GM06990 (cell line): ENCODE measurements at regions not wholly inside any gene's neighbourhood (a gene's known extent, or its start where the extent isn't known, plus 50 kb on each side); places are given as distances from the start of the nearest gene placed in this dataset.

ENCODE experiments used
- DNase-seq: peaks from one replicate; pipeline ENCODE4 v3.0.0-alpha.2; 2011; ENCODE audit not compliant: insufficient read length; ENCODE audit errors: extremely low read depth
- H3K27me3 ChIP-seq: replicated peaks from 2 replicates; pipeline ENCODE4 v1.6.0; 2011; ENCODE audit warnings: low read length; ENCODE audit not compliant: control insufficient read depth, insufficient read depth
- H3K36me3 ChIP-seq: 2 replicates; pipeline ENCODE4 v1.5.1; 2011; ENCODE audit warnings: low read length; ENCODE audit not compliant: control insufficient read depth, insufficient read depth
- H3K4me3 ChIP-seq: replicated peaks from 2 replicates; pipeline ENCODE4 v1.5.1; 2011; ENCODE audit warnings: low read depth, mild to moderate bottlenecking, control low read depth, low read length
- TF ChIP-seq, protein P1 (sequence below): IDR thresholded peaks from 2 replicates; pipeline ENCODE4 v1.5.1; 2011; ENCODE audit warnings: low read length, control low read depth, mild to moderate bottlenecking, inconsistent platforms; ENCODE audit not compliant: insufficient read depth, poor library complexity, severe bottlenecking

DNA sequence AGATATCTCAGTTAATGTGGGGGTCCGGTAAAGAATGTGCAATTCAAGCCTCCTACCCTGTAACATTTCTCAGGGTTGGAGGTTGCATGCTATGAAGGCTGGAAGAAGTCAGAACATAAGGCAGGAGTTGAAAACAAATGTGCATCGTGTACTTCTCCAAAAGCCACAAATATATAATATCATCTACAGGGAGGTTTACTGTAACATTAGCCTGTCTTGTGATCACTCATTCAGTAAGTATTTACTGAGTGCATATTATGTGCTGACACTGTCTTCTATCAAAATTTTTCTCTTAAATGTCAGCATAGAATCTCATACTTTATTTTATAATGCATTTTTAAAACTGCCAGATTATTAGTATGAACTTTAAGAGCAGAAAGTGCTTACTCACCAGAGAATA is 105.6 kb upstream of the ZNF366 start:
- DNase-seq: no peak
- TF ChIP-seq, protein P1, sequence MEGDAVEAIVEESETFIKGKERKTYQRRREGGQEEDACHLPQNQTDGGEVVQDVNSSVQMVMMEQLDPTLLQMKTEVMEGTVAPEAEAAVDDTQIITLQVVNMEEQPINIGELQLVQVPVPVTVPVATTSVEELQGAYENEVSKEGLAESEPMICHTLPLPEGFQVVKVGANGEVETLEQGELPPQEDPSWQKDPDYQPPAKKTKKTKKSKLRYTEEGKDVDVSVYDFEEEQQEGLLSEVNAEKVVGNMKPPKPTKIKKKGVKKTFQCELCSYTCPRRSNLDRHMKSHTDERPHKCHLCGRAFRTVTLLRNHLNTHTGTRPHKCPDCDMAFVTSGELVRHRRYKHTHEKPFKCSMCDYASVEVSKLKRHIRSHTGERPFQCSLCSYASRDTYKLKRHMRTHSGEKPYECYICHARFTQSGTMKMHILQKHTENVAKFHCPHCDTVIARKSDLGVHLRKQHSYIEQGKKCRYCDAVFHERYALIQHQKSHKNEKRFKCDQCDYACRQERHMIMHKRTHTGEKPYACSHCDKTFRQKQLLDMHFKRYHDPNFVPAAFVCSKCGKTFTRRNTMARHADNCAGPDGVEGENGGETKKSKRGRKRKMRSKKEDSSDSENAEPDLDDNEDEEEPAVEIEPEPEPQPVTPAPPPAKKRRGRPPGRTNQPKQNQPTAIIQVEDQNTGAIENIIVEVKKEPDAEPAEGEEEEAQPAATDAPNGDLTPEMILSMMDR: no peak
- no peaks in the 10 kb centered on the region; the same call in 1 of the 2 replicates for H3K27me3 ChIP-seq
- no peak overlapping the region for H3K4me3 ChIP-seq
- no peaks in the 10 kb centered on the region for H3K36me3 ChIP-seq

DNA sequence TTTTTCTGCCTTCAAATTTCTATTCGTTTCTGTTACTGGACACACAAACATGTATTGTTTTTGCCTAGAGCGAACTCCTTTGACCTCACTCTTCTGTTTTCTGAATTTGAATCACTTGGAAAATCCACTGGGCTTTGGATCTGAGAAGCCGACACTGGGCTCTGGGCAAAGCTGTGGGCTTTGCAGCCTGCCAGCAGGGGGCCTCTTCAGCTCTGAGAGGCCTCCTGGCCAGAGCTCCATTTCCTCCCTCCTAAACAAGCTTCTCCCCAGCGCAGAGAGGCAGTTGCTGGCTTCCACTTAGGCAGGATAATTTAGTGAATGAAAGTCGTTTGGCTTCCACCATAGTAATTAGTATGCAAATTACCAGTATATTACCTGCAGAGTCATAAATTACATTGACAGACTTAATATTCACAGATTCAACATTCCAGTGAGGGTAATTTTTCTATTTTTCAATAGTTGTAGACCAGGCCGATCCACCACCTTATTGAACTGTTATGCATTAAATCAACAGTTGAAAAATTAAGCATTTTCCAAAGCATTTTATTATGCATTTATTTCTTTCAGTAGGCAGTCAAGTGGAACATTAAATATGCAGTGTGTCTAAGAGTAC is 104.0 kb upstream of the ZNF366 start:
- Histone ChIP-seq H3K4me3 (no peak overlapping the region), H3K27me3 (no peaks in the 10 kb centered on the region; the same call in 1 of the 2 replicates), H3K36me3 (no peaks in the 10 kb centered on the region)
- DNase-seq: peak; percentile 5
- TF ChIP-seq, protein P1: peak; percentile 99

DNA sequence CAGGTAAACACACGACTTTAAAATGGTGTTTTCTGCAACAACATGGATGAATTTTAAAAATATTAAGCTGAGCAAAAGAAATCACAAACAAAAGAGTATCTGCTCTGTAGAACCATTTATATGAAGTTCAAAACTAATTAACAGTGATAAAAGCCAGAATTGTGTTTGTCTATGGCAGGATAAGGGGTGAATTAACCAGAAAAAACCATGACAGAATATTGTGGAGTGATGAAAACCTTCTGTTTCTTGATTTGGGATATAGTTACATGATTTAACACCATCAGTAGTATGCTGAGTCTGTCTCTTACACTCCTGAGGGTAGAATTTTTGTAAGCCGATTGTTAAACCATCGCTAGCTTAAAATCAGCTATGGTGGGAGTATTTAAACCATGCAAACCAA is 101.7 kb upstream of the ZNF366 start:
- no peak overlapping the region for H3K4me3 ChIP-seq
- no peak for DNase-seq
- TF ChIP-seq, protein P1: no peak
- no peaks in the 10 kb centered on the region; the same call in 1 of the 2 replicates for H3K27me3 ChIP-seq
- no peaks in the 10 kb centered on the region for H3K36me3 ChIP-seq

DNA sequence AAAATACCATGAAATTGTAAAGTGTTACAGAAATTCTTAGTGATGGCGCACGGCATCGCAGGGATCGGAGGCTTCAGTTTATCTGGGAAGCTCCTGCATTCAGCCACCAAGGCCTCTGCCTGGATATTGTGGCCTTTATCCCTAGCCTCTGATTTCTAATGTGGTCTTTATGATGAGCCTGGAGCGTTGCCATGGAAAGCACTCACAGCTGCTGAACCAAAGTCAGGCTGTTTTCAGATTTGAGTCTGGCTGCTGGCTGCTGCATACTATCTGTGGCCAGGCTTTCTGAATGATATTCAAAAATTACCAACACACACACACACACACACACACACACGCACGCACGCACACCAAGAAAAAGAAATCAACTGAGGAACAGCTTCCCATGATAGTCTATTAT is 101.1 kb upstream of the ZNF366 start:
- TF ChIP-seq, protein P1: no peak
- H3K36me3 ChIP-seq: no peaks in the 10 kb centered on the region
- no peak for DNase-seq
- H3K27me3 ChIP-seq: no peaks in the 10 kb centered on the region; the same call in 1 of the 2 replicates
- no peak overlapping the region for H3K4me3 ChIP-seq

DNA sequence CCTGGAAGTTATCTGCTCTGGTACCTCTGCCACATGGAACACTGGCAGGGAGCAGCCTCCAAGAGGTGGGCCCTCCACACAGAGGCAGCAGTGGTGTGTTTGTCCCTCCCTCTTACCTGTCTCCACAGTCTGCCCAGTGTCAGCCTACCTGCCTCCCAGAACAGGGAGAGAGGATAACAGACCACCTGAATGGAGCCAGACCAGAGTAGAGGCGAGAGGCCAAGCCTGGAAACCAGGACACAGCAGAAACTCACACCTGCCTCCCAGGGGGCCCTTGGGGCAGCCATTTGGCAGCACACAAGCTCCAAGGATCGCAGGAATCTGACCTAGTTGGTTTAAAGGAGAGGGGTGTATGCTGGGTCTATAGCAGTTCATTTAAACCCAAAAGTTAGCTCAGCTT is 100.2 kb upstream of the ZNF366 start:
- H3K27me3 ChIP-seq: no peaks in the 10 kb centered on the region; the same call in 1 of the 2 replicates
- TF ChIP-seq, protein P1: no peak
- no peak for DNase-seq

DNA sequence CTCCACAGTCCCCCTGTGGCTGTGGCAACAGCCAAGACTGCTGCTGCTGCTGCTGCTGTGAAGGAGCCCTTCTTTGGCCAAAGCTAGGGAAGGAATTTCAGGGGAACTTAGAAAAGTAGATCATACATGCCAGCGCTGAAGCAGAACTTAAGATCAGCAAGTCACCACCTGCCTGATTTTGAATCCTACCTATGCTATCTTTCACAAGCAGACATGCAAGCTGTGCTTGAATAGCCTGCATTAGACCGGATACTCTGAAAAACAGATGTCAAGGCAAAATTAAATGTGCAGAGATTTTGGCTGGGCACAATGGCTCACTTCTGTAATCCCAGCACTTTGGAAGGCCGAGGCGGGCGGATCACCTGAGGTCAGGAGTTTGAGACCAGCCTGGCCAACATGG is 99.3 kb upstream of the ZNF366 start:
- no peaks in the 10 kb centered on the region for H3K27me3 ChIP-seq
- TF ChIP-seq, protein P1: no peak
- DNase-seq: no peak
- no peaks in the 10 kb centered on the region for H3K36me3 ChIP-seq
- H3K4me3 ChIP-seq: no peak overlapping the region

More for the DNA sequence above, 100.2 kb upstream of the ZNF366 start:
- Histone ChIP-seq H3K4me3 (no peak overlapping the region), H3K36me3 (no peaks in the 10 kb centered on the region)
